ENCODE measurements at regions not wholly inside any gene's neighbourhood (a gene's known extent, or its start where the extent isn't known, plus 50 kb on each side); places are given as distances from the start of the nearest gene placed in this dataset.

GRCh38 chr20:55782912-55783253 lies 222.4 kb downstream of the CBLN4 start:
- no peak for DNase-seq

- DNase-seq: no peak
Measured at GRCh38 chr20:55782224-55782911, 223.0 kb downstream of the CBLN4 start.

- DNase-seq: no peak
Measured at GRCh38 chr20:55778796-55779195, 226.5 kb downstream of the CBLN4 start.

GRCh38 chr20:55777641-55778040 lies 227.7 kb downstream of the CBLN4 start:
- no peak for DNase-seq

GRCh38 chr20:55776176-55776575 lies 229.1 kb downstream of the CBLN4 start:
- DNase-seq: no peak

GRCh38 chr20:55774628-55775027 lies 230.7 kb downstream of the CBLN4 start:
- no peak for DNase-seq

GRCh38 chr20:55761797-55762196 lies 243.5 kb downstream of the CBLN4 start:
- DNase-seq: no peak

GRCh38 chr20:55761100-55761499 lies 244.2 kb downstream of the CBLN4 start:
- no peak for DNase-seq

- no peak for DNase-seq
Measured at GRCh38 chr20:55760586-55760985, 244.7 kb downstream of the CBLN4 start.

- DNase-seq: no peak
Measured at GRCh38 chr20:55755861-55756260, 249.5 kb downstream of the CBLN4 start.

- DNase-seq: no peak
Measured at GRCh38 chr20:55755411-55755810, 249.9 kb downstream of the CBLN4 start.

- DNase-seq: no peak
Measured at GRCh38 chr20:55746723-55747122, 258.6 kb downstream of the CBLN4 start.

GRCh38 chr20:55745840-55746239 lies 259.5 kb downstream of the CBLN4 start:
- DNase-seq: no peak

GRCh38 chr20:55744896-55745295 lies 260.4 kb downstream of the CBLN4 start:
- no peak for DNase-seq

- DNase-seq: no peak
Measured at GRCh38 chr20:55741801-55742200, 263.5 kb downstream of the CBLN4 start.

GRCh38 chr20:55740076-55740475 lies 265.2 kb downstream of the CBLN4 start:
- DNase-seq: peak in 1 of 2 experiments; percentile 20

GRCh38 chr20:55730321-55730720 lies 275.0 kb downstream of the CBLN4 start:
- no peak for DNase-seq

GRCh38 chr20:55714736-55715135 lies 290.6 kb downstream of the CBLN4 start:
- no peak for DNase-seq

GRCh38 chr20:55714082-55714481 lies 291.2 kb downstream of the CBLN4 start:
- DNase-seq: no peak

- DNase-seq: no peak
Measured at GRCh38 chr20:55704458-55704857, 300.9 kb downstream of the CBLN4 start.

- no peak for DNase-seq
Measured at GRCh38 chr20:55701467-55701866, 303.9 kb downstream of the CBLN4 start.

GRCh38 chr20:55696520-55696919 lies 308.8 kb downstream of the CBLN4 start:
- no peak for DNase-seq

GRCh38 chr20:55693641-55694040 lies 311.7 kb downstream of the CBLN4 start:
- no peak for DNase-seq

GRCh38 chr20:55685841-55686240 lies 319.5 kb downstream of the CBLN4 start:
- DNase-seq: no peak

- DNase-seq: no peak
Measured at GRCh38 chr20:55685425-55685824, 319.9 kb downstream of the CBLN4 start.

GRCh38 chr20:55684578-55684977 lies 320.7 kb downstream of the CBLN4 start:
- no peak for DNase-seq

All from NCI-H526 (cell line).